ENCODE measurements at regions not wholly inside any gene's neighbourhood (a gene's known extent, or its start where the extent isn't known, plus 50 kb on each side); places are given as distances from the start of the nearest gene placed in this dataset.
"Not testable (repeated sequence)": the region's sequence is repeated elsewhere in the genome, so short reads cannot be mapped to it uniquely, and the experiment has no call there.

DNA sequence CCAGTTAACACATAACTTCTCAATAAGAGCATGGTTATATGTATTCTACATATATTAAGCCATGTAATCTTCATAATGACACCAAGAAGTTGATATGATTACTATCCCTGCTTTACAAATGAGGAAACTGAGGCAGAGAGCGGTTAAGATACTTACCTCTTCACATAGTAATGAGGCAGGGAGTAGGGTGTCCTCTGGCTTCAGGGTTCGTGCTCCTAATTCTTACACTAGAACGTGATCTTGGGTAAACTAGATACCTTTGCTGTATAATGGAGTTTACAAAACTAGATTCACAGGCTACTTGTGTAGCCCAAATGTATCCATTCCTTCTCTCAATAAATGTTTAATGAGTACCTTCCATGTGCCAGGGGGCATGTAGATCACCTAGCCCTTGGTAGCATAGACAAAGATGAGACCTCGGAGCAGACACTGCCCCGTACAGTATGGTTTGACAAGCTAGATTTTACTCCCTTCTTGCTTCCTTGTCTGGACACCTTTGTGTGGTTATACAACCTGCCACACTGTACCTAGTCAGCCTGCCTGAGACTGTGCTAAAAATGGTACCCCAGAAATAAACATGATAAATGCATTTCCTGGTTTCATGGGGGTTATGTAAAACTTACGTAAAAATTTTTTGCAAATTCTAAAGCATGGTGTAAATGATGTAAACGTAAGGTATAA is 991.8 kb downstream of the VRK1 start:
- no peak overlapping the region for H3K4me3 ChIP-seq (ENCODE audit: low read length)
- H3K9me3 ChIP-seq (ENCODE audit: control insufficient read depth, insufficient read depth, low read length): no peaks in the 10 kb centered on the region
- no peaks in the 10 kb centered on the region for H3K36me3 ChIP-seq (ENCODE audit: control insufficient read depth, insufficient read depth, low read length)
- no peaks in the 10 kb centered on the region for H3K27me3 ChIP-seq (ENCODE audit: control insufficient read depth, insufficient read depth, low read length)
- DNase-seq (ENCODE audit: low read depth, low spot score): no peak
- 100% methylated on average over 2 of the region's 7 CpGs for WGBS (ENCODE audit: insufficient coverage, insufficient read length)
- H3K27ac ChIP-seq (ENCODE audit: low read length): no peak overlapping the region
- no peaks in the 10 kb centered on the region for H3K4me1 ChIP-seq (ENCODE audit: control insufficient read depth, insufficient read depth, low read length)

DNA sequence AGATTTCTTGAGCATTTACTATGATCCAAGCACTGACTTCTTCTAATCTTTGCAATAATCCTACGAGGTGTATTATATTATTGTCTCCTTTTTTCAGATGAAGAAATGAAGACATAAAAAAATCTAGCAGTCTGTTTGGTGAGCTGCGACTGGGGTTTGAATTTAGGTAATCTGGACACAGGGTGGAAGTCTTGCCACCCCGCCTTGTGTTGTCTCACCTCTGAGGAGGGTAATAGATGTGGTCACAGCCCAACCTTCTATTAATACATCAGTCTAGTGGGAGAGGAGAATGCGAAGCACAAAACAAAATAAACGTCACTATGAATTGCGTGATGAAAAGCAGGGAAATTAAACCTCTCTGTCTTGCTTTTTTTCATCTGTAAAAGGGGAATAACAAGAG is 993.9 kb downstream of the VRK1 start:
- Histone ChIP-seq H3K27me3 (ENCODE audit: control insufficient read depth, insufficient read depth, low read length) (no peaks in the 10 kb centered on the region), H3K27ac (ENCODE audit: low read length) (no peak overlapping the region), H3K36me3 (ENCODE audit: control insufficient read depth, insufficient read depth, low read length) (no peaks in the 10 kb centered on the region), H3K9me3 (ENCODE audit: control insufficient read depth, insufficient read depth, low read length) (no peaks in the 10 kb centered on the region), H3K4me1 (ENCODE audit: control insufficient read depth, insufficient read depth, low read length) (no peaks in the 10 kb centered on the region), H3K4me3 (ENCODE audit: low read length) (no peak overlapping the region)
- no peak for DNase-seq (ENCODE audit: low read depth, low spot score)
- no CpG with 5 or more reads among the region's 6 CpGs for WGBS (ENCODE audit: insufficient coverage, insufficient read length)

DNA sequence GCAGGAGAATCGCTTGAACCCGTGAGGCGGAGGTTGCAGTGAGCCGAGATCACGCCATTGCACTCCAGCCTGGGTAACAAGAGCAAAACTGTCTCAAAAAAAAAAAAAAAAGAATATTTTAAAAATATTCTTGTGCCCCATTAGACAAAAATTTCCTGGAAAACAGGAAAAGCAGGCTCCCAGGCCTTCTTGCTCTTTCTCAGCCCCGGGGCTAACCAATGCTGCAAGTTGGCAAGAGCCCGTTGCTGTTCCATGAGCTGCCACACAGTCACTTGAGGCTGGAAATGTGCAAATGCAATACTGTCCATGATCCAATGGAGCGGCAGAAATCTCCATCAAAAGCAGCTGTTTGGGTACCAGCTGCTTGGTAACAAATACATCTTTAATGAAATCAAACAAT is 994.7 kb downstream of the VRK1 start:
- no CpG with 5 or more reads among the region's 8 CpGs for whole genome bisulfite sequencing (ENCODE audit: insufficient coverage, insufficient read length)
- Histone ChIP-seq H3K27me3 (ENCODE audit: control insufficient read depth, insufficient read depth, low read length) (no peaks in the 10 kb centered on the region), H3K36me3 (ENCODE audit: control insufficient read depth, insufficient read depth, low read length) (no peaks in the 10 kb centered on the region), H3K4me1 (ENCODE audit: control insufficient read depth, insufficient read depth, low read length) (no peaks in the 10 kb centered on the region), H3K9me3 (ENCODE audit: control insufficient read depth, insufficient read depth, low read length) (no peaks in the 10 kb centered on the region), H3K4me3 (ENCODE audit: low read length) (no peak overlapping the region), H3K27ac (ENCODE audit: low read length) (no peak overlapping the region)
- no peak for DNase-seq (ENCODE audit: low read depth, low spot score)

DNA sequence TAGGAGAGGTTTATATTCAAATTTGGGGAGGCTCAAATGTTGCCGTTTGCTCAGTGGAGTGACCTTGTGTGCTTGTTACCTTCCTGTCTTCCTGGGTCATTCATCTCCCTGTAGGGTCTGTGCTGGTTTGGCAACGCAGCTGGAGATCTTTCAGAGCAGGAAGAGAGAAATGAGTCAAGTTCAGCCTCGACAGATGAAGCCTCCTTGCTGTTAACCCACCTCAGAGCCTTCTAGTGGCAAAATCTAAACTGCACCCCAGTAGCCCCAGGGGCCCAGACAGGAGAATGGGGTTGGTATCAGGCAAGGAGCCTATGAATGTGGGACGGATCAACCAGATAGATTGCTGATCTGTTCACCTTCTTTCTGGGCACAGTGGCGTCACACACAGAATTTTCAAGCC is 999.3 kb downstream of the VRK1 start:
- Histone ChIP-seq H3K27ac (ENCODE audit: low read length) (no peak overlapping the region), H3K4me1 (ENCODE audit: control insufficient read depth, insufficient read depth, low read length) (no peaks in the 10 kb centered on the region), H3K4me3 (ENCODE audit: low read length) (no peak overlapping the region), H3K9me3 (ENCODE audit: control insufficient read depth, insufficient read depth, low read length) (no peaks in the 10 kb centered on the region), H3K27me3 (ENCODE audit: control insufficient read depth, insufficient read depth, low read length) (no peaks in the 10 kb centered on the region), H3K36me3 (ENCODE audit: control insufficient read depth, insufficient read depth, low read length) (no peaks in the 10 kb centered on the region)
- no peak for DNase-seq (ENCODE audit: low read depth, low spot score)
- no CpG with 5 or more reads among the region's 5 CpGs for WGBS (ENCODE audit: insufficient coverage, insufficient read length)

DNA sequence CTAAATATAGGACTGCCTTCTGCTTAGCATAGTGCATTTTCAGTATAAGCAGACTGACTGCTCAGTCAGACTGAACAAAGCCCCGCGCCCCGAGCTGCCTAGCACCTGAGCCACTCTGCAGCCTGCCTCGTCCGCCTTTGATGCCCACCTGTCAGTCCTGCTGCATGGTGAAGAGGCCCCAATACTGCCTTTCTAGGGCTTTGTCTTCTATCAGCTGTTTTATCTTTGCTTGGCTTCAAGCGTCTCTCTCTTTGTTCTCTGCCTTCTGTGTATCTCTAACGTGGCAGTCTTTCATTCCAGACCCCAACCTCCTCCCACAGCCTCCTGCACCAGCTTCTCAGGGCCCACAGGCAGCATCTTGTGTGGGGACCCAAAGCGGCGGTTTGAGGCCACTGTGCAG is 1001.0 kb downstream of the VRK1 start:
- Histone ChIP-seq H3K4me1 (ENCODE audit: control insufficient read depth, insufficient read depth, low read length) (no peaks in the 10 kb centered on the region), H3K36me3 (ENCODE audit: control insufficient read depth, insufficient read depth, low read length) (no peaks in the 10 kb centered on the region), H3K27ac (ENCODE audit: low read length) (no peak overlapping the region), H3K9me3 (ENCODE audit: control insufficient read depth, insufficient read depth, low read length) (no peaks in the 10 kb centered on the region), H3K4me3 (ENCODE audit: low read length) (no peak overlapping the region), H3K27me3 (ENCODE audit: control insufficient read depth, insufficient read depth, low read length) (no peaks in the 10 kb centered on the region)
- no peak for DNase-seq (ENCODE audit: low read depth, low spot score)
- no CpG with 5 or more reads among the region's 9 CpGs for WGBS (ENCODE audit: insufficient coverage, insufficient read length)

DNA sequence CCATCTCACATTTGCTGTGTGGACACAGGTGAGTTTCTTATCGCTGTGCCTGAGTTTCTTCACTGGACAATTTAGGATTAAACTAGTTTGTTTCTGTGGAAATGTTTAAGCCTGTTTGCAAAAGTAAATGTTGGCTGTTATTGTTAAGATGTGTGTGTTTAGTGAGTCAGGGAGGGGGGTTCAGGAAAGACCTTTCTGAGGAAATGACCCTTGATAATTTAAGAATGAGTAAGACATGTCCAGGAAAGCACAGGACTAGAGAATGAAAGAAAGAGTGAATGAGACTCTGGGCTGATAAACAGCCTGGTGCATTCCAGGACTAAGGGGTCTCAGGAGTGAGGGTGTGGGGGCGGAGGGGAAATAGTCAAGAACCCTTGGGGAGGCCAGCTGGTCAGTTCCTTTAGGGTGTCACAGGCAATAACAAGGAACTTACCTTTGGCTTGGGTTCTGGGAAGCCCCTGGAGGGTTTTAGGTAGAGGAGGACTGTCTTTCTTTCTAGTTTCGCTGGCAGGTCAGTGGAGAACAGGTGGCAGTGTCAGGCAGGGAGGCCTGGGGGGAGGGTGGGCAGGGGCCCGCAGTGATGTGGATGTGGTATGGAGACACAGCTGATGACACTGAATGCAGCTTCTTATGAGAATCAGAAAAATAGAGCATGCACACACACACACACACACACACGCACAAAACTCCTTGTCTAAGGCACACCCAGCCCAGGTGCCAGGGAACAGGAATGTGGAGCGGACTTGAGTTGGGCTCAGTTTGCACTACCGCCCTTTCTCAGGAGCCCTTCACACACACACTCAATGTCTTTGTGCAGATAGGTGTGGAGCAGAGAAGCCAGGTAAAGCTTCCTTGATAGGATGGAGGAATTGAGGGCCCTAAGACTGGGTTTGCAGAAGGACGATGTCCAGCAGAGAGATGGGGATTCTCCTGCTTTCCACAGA is 1005.5 kb downstream of the VRK1 start:
- H3K4me3 ChIP-seq (ENCODE audit: low read length): no peak overlapping the region
- no peaks in the 10 kb centered on the region for H3K9me3 ChIP-seq (ENCODE audit: control insufficient read depth, insufficient read depth, low read length)
- no peak for DNase-seq (ENCODE audit: low read depth, low spot score)
- H3K36me3 ChIP-seq (ENCODE audit: control insufficient read depth, insufficient read depth, low read length): no peaks in the 10 kb centered on the region
- no peaks in the 10 kb centered on the region for H3K4me1 ChIP-seq (ENCODE audit: control insufficient read depth, insufficient read depth, low read length)
- H3K27ac ChIP-seq (ENCODE audit: low read length): no peak overlapping the region
- WGBS (ENCODE audit: insufficient coverage, insufficient read length): no CpG with 5 or more reads among the region's 8 CpGs
- no peaks in the 10 kb centered on the region for H3K27me3 ChIP-seq (ENCODE audit: control insufficient read depth, insufficient read depth, low read length)

DNA sequence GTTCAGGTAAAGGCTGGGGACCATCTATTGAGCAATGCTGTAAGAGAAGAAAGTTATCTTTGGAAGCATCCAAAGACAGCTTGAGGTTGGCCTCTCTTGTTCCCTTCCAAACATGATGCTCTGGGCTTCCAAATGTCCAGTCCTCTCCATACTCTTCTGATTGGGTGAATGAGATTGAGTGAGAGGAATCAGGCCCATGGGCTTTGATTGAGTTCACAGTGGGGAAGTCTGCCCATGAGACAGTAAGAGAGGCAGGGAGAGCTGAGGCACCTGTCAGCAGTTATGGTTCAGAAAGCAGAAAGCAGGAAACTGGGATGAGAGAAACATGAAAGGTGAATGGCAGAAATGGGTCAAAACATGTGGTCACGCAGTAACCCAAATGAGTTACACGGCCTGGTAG is 1006.9 kb downstream of the VRK1 start:
- Histone ChIP-seq H3K4me1 (ENCODE audit: control insufficient read depth, insufficient read depth, low read length) (no peaks in the 10 kb centered on the region), H3K36me3 (ENCODE audit: control insufficient read depth, insufficient read depth, low read length) (no peaks in the 10 kb centered on the region), H3K27me3 (ENCODE audit: control insufficient read depth, insufficient read depth, low read length) (no peaks in the 10 kb centered on the region), H3K4me3 (ENCODE audit: low read length) (no peak overlapping the region), H3K27ac (ENCODE audit: low read length) (no peak overlapping the region), H3K9me3 (ENCODE audit: control insufficient read depth, insufficient read depth, low read length) (no peaks in the 10 kb centered on the region)
- WGBS (ENCODE audit: insufficient coverage, insufficient read length): no CpG with 5 or more reads among the region's 2 CpGs
- no peak for DNase-seq (ENCODE audit: low read depth, low spot score)

DNA sequence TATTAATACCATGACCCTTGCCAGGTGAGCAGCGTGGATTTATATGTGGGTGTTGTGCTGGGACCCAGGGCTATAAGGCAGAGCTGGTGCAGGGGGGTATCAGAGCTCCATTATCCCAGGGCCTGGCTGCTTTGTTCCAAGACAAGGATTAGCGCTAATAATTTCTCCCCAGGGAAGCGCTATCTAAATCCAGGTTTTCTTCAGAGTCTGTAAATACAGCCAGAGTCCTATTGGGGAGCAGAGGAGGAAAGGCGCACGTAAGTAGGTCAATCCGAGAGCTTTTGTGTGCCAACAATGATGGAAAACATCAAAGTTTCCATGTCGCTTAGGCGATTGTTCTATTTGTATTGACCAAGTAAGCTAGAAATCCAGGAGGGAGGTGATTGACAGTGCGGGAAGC is 1009.7 kb downstream of the VRK1 start:
- Histone ChIP-seq H3K4me3 (ENCODE audit: low read length) (no peak overlapping the region), H3K27ac (ENCODE audit: low read length) (no peak overlapping the region), H3K27me3 (ENCODE audit: control insufficient read depth, insufficient read depth, low read length) (no peaks in the 10 kb centered on the region), H3K4me1 (ENCODE audit: control insufficient read depth, insufficient read depth, low read length) (no peaks in the 10 kb centered on the region), H3K9me3 (ENCODE audit: control insufficient read depth, insufficient read depth, low read length) (no peaks in the 10 kb centered on the region), H3K36me3 (ENCODE audit: control insufficient read depth, insufficient read depth, low read length) (no peaks in the 10 kb centered on the region)
- no CpG with 5 or more reads among the region's 9 CpGs for WGBS (ENCODE audit: insufficient coverage, insufficient read length)
- DNase-seq (ENCODE audit: low read depth, low spot score): no peak

DNA sequence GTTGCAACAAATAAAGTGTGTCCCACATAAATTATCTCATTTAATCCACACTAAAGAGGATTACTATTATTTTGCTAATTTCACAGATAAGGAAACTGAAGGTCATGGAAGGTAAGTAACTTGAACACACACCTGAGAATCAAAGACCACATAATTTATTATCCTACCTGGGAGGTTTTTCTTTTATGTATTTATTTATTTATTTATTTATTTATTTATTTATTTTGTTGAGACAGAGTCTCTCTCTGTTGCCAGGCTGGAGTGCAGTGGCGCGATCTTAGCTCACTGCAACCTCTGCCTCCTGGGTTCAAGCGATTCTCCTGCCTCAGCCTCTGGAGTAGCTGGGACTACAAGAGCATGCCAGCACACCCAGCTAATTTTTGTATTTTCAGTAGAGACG is 1011.4 kb downstream of the VRK1 start:
- not testable (repeated sequence) for H3K9me3 ChIP-seq (ENCODE audit: control insufficient read depth, insufficient read depth, low read length); DNase-seq (ENCODE audit: low read depth, low spot score); H3K36me3 ChIP-seq (ENCODE audit: control insufficient read depth, insufficient read depth, low read length); H3K27ac ChIP-seq (ENCODE audit: low read length); H3K27me3 ChIP-seq (ENCODE audit: control insufficient read depth, insufficient read depth, low read length); H3K4me3 ChIP-seq (ENCODE audit: low read length); H3K4me1 ChIP-seq (ENCODE audit: control insufficient read depth, insufficient read depth, low read length)
- WGBS (ENCODE audit: insufficient coverage, insufficient read length): no CpG with 5 or more reads among the region's 4 CpGs

DNA sequence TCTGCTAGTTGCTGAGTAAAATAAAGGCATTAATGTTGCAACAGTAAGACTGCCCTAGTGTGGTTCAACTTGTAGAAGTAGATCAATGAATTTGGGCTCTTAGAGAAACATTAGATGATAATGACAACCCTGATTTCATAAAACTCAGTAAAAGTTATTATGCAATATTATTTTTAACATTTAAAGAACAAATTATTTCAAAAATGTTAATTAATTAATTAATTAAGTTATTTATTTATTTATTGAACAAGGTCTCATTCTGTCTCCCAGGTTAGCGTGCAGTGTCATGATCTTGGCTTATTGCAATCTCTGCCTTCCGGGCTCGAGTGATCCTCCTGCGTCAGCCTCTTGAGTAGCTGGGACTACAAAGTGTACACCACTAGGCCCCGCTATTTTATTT is 1016.4 kb downstream of the VRK1 start:
- H3K27ac ChIP-seq (ENCODE audit: low read length): no peak overlapping the region
- no peaks in the 10 kb centered on the region for H3K4me1 ChIP-seq (ENCODE audit: control insufficient read depth, insufficient read depth, low read length)
- no peak overlapping the region for H3K4me3 ChIP-seq (ENCODE audit: low read length)
- no peak for DNase-seq (ENCODE audit: low read depth, low spot score)
- no CpG with 5 or more reads among the region's 5 CpGs for WGBS (ENCODE audit: insufficient coverage, insufficient read length)
- H3K9me3 ChIP-seq (ENCODE audit: control insufficient read depth, insufficient read depth, low read length): no peaks in the 10 kb centered on the region
- H3K27me3 ChIP-seq (ENCODE audit: control insufficient read depth, insufficient read depth, low read length): no peaks in the 10 kb centered on the region
- no peaks in the 10 kb centered on the region for H3K36me3 ChIP-seq (ENCODE audit: control insufficient read depth, insufficient read depth, low read length)
